HG03064 (cell line): ENCODE measurements at regions not wholly inside any gene's neighbourhood (a gene's known extent, or its start where the extent isn't known, plus 50 kb on each side); places are given as distances from the start of the nearest gene placed in this dataset.

Experiments
- ATAC-seq: cut with Tn5 transposase; IDR thresholded peaks from one replicate; pipeline ENCODE4 v1.9.1; 2021; ENCODE audit warnings: low read depth; ENCODE audit not compliant: unreplicated experiment

DNA sequence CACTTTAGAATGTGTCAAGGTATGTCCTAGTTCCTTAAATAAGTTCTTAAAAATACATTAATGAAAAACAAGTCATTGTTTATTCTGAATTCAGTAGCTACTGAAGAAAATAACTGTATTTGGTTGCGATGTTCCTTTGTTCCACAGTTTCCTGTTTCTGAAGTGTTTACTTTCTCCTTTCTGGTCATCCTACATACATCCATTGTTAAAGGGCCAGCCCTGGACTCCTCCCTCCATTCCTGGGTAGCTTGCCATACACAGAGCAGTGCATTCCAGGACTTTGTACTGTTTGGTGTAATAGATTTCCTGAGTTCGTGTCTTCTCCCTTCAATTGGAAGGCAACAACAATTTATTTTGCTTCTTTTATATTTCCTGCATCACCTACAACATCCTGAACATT, 845.4 kb upstream of the CXADR start:
- ATAC-seq = no peak

DNA sequence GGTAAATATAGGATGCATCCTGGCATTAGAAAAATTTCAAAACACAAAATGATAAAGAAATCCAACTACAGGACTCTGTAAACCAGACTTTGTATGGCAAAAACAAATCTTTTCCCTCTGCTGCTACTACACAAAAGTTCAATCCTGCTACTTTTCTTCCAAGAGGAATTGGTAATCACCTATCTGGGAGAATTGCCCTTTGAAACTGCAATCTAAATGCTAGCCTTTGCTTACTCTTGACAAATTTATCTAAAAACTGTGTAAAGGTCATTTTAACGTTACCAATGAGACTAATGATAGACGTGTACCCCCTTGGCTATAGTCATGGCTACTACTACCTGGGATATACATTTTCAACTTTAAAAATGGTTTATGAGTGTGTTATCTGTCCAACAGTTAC, 837.9 kb upstream of the CXADR start:
- ATAC-seq = no peak

DNA sequence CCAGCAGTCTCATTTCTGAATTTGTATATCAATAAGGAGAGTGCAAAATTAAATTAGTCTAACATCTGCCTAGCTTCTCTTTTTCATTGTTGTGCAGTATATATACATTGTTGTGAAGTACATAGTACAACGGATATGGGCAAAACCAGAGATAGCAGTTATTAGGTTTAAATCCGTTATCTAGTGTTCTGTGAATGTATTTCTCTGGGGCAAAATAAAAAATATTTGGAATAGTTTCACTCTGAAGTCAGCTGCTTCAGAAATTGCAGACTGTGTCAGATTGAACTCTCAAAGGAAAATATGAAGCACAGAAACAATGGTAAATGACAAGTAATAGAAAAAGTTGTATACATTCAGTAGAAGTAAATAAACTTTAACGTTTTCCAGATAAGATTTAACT, 836.5 kb upstream of the CXADR start:
- no peak for ATAC-seq

DNA sequence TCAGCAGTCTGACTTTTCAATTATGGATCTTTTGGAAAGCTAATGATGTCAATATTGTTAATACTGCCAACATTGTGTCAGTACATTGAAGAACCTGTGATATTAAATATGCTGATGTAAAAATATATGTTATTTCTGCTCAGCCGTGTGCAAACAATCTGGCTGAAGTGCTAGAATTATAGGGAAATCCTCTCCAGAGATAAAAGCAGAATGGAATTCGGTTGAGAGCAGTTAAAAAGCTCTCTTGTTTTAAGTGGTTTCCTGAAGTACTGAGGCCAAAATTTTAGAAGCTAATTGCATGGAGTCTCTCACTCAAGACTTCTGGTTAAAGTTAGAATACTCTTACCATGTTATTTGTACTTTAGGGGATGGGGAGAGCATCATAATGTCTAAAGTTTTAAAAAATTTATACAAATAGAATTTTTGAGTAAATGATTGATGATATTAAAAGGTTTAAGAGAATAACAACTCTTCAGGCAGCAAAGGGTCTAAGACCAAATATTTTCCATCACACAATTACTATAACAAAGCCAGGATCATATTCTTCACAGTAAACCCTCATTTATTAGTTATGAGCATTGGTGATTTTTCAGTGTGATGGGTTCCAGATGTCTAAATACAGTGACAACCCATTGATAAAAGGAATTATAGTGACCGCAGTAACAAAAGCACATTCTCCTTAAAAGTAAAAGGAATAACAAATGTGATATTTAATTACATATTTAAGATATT, 834.2 kb upstream of the CXADR start:
- no peak for ATAC-seq

DNA sequence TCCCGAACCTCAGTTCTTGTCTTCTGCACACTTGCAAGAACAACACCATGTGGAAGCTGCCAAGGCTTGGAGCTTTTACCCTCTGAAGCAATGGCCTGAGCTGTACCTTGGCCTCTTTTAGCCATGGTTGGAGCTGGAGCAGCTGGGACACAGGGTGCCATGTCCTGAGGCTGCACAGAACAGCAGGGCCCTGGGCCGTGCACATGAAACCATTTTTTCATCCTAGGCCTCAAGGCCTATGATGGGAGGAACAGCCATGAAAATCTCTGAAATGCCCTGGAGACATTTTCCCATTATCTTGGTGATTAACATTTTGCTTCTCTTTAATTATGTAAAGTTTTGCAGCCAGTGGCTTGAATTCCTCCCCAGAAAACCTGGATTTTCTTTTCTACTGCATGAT, 817.8 kb upstream of the CXADR start:
- no peak for ATAC-seq

DNA sequence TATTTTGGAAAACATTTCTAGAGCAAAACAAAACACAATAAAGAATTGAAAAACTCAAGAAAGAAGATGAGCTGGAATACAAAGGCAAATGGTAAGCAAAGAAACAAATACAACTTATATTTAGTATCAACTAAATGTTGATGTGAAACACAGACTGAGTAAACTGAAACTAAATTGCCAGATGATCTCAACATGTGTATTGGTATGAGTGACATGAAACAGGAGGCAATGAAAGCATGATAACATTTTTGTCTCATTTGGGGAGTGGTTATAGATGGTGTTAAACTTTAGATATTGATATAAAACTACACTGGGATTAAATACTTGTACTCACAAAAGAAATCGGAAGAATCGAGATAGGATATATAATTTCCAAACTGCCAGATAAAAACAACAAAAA, 805.6 kb upstream of the CXADR start:
- ATAC-seq = no peak

DNA sequence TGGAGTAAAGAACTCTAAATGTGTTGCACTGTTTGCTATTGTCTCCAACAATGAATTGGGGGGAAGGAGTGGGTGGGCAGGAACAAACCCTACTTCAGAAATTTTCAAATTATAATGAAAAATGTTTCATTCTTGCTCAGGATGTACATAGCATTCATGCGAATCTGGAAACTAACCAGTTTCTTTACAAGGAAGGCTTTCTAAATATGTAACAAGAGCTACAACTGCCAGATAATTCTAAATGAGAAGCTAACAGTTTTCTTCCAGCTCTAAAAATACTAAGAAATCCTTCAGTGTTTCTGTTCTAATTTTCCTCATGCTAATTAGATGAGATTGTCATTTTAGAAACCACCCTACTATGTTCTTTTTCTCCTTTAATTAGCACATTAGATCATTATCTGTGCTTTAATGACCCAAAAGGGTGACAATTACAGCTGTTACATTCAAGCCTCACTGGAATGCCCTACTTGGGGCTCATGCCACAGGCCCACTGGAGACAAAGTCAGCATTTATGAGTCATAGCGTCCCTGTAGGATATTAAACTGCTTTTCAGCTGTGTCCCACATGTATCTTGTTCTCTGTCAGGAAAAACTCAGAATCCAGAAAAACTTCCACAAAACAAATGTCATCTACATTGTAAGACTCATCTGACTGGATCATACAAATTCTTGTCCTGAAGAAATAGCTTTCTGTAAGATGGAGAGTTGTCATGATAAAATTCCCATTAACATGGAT, 804.6 kb upstream of the CXADR start:
- ATAC-seq = no peak

DNA sequence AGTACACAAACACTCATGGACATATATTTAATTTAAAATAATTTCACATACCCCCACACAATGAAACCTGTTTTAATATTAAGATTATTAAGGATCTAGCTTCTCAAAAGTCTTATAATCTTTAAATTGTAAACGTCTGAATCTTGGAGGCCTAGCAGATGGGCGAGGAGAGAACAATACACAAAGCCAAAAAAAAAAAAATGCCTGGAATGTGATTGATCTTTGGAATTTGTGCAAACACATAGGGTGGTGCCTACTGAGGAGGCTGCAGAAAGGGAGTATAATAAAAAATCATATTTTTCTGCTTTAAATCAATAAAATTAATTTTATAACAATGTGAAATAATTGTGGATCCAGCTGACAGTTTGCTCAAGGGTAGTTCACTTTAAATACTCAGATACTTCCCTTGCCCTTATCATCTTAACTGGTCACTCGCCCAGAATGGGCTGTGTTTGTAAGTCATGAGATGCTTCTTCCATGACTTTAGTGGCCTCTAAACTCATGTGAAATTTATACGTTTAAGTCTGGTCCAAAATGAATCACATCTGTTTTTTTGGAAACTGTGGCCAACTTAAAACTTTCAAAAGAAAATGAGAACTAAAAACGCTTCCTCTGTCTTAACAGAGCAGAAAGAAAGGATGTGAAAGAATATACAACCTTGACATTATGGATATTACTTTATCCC, 802.8 kb upstream of the CXADR start:
- no peak for ATAC-seq

DNA sequence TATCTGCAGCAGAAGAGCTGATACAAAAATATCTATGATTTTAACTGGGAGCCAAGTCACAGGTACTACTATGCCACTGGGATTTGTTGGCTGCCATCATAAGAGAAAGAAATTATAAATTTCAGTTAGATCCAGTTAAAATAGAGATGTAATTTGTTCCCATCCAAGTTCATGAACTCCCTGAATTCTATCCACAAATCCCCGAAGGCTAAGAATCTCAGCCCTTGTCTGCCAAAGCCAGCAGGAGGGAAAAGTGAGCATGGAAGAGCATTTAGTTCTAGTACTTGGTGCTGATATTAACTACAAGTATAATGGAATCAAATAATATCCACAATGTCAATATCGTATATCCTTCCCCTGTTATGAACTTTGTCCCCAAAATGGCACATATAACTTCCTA, 801.1 kb upstream of the CXADR start:
- no peak for ATAC-seq

DNA sequence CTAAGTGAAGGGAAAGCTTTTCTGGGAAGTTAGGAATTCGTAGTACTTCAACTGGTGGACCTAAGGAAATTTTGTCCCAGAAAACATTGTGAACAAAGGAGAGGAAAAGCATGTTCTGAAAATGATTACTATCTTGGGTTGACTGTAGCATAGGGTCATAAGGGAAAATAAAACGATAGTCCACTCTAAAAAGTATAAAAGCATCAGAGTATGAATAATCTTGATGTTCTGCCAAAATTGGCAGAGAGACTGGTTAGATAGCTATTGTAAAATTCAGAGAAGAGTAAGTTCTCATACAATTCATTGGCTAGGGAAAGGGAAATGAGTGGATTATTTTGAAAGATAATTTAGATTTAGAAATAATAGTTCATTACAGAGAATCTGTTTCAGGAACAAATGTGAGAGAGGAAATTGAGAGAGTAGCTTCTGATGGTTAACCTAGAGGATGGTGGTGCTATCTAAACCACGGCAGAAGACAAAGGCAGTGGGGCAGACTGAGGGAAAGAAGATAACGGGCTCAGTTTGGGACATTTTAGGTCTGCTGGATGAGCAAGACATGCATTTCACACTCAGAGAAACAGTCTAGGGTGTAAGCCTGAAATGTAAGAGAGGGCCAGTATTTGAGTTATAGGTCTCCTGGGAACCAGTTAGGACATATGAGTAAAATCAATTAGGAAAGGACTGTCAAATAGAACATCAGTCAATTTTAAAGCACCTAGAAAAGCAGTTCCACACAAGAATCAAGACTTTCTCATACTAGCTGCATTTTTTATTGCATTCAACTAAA, 799.3 kb upstream of the CXADR start:
- ATAC-seq = no peak

DNA sequence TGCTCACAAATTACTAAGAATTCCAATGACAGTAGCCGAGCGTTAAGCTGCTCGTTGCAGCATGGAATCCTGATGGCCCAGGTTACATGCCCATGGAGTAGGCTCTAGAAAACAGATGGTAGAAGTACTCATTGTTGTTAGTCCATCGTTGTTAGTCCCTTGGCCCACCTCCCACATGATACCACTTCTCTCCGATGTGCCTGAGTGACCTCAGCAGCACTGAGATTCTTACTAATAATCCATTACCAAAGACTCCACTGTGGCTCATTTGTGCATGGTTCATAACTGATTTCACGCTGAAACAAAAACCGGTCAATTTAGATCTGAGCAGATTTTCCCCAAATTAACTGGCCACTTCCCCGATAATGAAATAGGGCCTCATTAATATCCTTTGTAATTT, 772.3 kb upstream of the CXADR start:
- ATAC-seq = no peak

DNA sequence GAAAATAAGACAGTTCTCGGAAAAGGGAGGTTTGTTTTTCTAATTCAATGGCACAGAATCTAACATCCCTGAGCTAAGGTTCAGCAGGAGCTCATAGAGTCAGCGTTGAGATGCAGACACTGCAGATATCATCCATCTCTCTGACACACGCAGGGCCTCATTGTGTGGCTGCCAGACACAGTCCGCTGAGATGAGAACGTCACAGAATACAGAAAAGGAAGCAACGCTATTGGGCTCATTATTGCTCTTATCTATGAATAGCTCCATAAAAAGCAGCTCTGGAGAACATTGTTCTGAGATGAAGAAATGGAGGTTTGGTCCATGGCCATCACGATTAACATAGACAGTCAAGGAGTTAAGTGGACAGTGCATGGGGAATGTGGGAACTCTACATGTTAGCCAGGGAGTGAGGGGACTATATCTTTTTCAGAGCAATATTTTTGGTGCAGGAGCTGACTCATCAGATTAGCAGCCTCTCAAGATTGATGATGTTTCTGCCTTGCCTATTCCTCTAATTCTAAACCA, 771.6 kb upstream of the CXADR start:
- no peak for ATAC-seq

DNA sequence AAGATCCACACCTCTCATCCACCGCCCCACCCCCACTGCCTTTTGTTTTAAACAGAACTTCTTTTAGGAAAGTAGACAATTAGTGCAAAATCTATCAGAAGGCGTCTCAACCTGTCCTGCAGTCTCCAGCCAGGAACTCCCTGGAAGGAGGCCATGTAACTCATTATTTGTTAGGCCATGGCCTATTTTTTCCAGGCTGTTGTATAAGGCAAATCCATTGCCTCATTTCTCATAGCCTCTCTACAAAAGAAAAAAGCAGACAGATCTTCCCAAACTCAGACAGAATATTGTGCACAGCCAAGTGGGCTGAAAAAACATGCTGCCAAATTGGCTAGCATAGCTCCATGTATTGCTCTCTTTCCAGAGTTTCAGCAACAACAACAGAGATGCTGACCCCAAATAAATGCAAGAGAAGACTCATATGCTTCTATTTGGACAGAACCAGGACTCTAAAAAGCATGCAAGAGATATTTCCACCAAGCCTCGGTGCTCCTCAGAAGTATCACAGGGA, 770.7 kb upstream of the CXADR start:
- no peak for ATAC-seq

DNA sequence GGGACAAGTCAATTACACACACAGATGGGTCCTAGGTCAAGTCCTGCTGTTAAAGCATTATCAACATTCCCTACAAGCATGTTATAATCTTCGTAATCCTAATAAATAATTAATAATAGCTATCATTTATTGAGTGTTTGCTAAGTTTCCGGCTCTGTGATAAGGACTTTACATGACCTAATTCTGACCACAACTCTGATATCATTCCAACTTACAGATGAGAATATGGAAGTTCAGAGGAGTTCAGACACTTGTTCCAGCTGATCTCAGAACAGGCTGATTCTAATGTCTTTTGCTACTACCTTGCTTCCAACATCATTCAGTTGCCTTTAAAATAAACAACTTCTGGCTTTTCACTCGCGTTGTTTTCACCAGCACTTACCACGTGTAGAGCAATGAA, 770.1 kb upstream of the CXADR start:
- no peak for ATAC-seq

DNA sequence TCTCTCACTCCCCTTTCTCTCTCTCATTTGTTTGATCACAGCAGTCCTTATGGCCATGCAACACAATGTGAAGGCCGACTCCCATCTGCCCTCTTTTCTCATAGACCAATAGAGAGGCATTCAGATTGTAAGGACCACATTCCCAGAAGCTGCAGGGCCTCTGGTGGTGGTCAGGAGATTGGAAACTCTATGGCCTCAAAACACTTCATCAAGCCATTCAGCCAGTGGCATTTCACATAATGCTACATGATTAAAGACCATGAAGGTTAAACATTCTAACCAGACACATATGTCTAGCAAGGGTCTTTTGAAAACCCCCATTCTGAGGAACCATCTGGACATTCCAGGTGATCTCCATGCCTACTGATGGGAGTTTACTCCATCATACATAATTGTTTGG, 769.5 kb upstream of the CXADR start:
- ATAC-seq = no peak

DNA sequence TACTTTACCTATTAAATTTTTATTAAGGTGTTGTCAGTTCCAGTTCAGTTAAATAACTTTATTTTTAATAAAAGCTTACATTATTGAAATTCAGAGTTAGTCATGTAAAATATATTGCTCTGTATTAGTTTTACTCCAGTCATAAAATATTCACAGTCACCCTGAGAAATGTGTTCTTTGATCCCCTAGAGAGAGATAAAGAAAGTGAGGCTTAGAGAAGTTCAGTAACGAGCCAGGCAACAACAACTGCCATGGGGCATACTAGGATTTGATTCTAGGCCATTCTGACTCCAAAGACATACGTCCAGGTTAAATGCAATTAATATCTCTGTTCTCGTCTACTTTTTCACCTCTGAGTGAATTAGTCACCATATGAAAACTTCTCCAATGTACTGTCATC, 761.9 kb upstream of the CXADR start:
- no peak for ATAC-seq

DNA sequence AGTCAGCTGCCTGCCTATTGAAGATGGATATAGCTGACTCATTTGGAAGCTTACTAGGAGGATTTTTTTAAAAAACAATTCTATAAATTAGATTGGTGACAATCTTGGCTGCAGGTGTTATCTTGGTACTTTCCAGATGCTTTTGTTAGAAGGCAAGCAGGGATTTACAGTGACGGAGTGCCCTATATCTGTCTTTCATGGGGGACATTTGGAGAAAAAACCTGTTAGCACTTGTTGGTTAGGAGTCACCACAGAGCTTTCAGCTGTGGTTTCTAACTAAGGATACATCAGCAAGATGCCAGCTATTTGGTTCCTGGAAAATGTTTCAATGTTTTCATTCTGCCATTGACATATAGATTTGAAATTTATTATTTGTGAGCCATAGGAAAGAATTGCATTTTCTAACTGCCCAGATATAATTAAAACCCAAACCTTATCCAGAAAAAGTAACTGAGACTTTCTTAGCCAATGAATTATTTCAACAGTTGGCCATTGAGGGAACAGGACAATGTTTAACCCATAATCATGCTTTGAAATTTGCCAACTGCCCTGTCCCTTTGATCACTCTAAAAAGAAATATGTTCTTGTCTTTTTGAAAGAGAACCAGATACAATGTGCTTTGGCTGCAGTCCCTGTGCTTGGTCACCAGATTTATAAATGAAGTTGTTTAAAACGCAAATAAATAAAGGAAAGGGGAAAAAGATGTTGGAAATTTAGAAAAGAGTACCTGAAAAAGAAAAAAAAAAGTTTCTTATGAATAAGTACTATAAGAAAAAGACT, 761.0 kb upstream of the CXADR start:
- no peak for ATAC-seq

DNA sequence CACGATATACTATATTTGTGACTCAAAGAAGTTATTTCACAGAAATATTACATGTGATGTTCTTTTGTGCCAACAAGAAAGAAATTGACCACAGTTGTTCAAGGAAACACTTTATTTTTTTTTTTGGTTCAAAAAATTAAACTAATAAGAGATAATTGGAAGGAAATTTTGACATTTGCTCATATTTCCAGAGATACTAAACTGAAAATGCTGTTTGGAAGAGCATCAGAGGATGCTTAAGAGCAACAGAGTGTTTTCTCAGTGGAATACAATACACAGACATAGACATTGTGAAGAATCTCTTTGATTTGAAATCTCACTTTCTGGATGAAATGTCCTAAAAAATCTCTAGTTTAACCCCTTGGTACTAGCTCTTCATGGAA, 760.4 kb upstream of the CXADR start:
- no peak for ATAC-seq

DNA sequence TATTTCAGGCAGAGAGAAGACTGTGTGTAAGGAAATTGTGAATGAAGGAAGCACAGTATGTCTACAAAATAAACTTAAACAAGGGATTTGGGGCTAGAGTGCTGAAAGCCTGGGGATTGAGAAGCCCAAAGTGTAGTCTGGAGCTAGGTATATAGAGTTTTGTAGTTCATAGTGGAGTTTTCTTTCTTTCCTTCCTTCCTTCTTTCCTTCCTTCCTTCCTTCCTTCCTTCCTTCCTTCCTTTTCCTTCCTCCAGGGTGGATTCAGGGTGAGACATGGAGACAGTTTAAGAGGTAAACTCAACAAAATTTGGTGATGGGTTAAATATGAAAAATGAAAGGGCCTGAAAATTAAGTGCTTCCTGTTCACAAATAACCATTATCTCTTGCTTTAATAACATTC, 757.8 kb upstream of the CXADR start:
- ATAC-seq = no peak

DNA sequence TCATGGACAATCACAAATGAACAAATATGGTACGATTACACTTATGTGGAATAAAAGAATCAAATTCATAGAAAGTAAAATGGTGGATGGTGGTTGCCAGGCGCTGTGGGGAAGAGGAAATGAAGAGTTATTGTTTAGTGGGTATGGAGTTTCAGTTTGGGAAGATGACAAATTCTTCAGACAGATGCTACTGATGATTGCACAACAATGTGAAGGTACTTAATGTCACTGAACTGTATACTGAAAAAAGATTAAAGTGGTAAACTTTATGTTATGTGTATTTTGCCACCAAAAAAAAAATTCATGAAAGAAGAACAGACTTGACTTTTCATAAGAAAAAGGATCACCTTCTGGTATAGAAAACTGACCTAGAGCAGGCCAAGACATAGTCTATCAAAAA, 745.6 kb upstream of the CXADR start:
- no peak for ATAC-seq
